ENCODE measurements at regions not wholly inside any gene's neighbourhood (a gene's known extent, or its start where the extent isn't known, plus 50 kb on each side); places are given as distances from the start of the nearest gene placed in this dataset.

GRCh38 chr7:72476608-72477305 lies 64.6 kb upstream of the CALN1 start:
- TF ChIP-seq, protein P1, sequence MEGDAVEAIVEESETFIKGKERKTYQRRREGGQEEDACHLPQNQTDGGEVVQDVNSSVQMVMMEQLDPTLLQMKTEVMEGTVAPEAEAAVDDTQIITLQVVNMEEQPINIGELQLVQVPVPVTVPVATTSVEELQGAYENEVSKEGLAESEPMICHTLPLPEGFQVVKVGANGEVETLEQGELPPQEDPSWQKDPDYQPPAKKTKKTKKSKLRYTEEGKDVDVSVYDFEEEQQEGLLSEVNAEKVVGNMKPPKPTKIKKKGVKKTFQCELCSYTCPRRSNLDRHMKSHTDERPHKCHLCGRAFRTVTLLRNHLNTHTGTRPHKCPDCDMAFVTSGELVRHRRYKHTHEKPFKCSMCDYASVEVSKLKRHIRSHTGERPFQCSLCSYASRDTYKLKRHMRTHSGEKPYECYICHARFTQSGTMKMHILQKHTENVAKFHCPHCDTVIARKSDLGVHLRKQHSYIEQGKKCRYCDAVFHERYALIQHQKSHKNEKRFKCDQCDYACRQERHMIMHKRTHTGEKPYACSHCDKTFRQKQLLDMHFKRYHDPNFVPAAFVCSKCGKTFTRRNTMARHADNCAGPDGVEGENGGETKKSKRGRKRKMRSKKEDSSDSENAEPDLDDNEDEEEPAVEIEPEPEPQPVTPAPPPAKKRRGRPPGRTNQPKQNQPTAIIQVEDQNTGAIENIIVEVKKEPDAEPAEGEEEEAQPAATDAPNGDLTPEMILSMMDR (IDR thresholded peaks at IDR 0.05): peak; percentile 17; the same call in 1 of the 2 replicates
- TF ChIP-seq ZFX (IDR thresholded peaks at IDR 0.05; ENCODE audit: borderline replicate concordance): no peak
